ENCODE measurements at regions not wholly inside any gene's neighbourhood (a gene's known extent, or its start where the extent isn't known, plus 50 kb on each side); places are given as distances from the start of the nearest gene placed in this dataset.

- TF ChIP-seq POLR2AphosphoS5 (IDR thresholded peaks at IDR 0.05): no peak
- TF ChIP-seq CTCF (IDR thresholded peaks at IDR 0.05): no peak
- no peak for TF ChIP-seq EP300 (IDR thresholded peaks at IDR 0.05)
- no peak for TF ChIP-seq POLR2A (IDR thresholded peaks at IDR 0.05)
These were observed 141.0 kb upstream of the COL21A1 start for GRCh38 chr6:56388415-56388755.

Data from stomach (tissue), 4 donors.